GM12875 (cell line): ENCODE measurements at regions not wholly inside any gene's neighbourhood (a gene's known extent, or its start where the extent isn't known, plus 50 kb on each side); places are given as distances from the start of the nearest gene placed in this dataset.

Source experiments
- H3K4me3 ChIP-seq: one replicate; pipeline ENCODE4 v1.5.1; 2011; ENCODE audit warnings: low read depth, low read length, control low read depth
- TF ChIP-seq, protein P1 (sequence below): IDR thresholded peaks from 2 replicates; pipeline ENCODE4 v1.5.1; 2011; ENCODE audit warnings: low read depth, mild to moderate bottlenecking, control low read depth, inconsistent platforms, low read length, moderate library complexity, borderline replicate concordance; ENCODE audit not compliant: insufficient read depth

DNA sequence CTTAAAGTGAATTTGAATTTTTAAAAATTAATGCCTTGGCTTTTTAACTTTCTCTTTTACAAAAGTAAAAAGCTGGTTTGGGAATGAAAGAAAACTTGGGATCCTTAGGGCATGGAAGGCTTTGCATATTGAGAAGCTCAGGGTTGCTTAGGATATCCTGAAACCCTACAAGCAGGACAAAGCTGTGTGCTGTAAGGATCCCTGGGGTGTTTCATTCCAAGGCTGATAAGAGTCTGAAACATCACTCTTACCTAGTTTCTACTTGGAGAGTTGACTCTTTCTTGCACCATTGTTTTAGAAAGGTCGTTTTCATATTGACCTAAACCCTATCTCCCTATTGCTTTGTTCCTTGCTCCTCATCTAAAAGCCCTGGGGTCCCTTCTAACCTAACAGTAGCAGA, 325.9 kb upstream of the NT5C1B start:
- H3K4me3 ChIP-seq: no peak overlapping the region
- TF ChIP-seq, protein P1, sequence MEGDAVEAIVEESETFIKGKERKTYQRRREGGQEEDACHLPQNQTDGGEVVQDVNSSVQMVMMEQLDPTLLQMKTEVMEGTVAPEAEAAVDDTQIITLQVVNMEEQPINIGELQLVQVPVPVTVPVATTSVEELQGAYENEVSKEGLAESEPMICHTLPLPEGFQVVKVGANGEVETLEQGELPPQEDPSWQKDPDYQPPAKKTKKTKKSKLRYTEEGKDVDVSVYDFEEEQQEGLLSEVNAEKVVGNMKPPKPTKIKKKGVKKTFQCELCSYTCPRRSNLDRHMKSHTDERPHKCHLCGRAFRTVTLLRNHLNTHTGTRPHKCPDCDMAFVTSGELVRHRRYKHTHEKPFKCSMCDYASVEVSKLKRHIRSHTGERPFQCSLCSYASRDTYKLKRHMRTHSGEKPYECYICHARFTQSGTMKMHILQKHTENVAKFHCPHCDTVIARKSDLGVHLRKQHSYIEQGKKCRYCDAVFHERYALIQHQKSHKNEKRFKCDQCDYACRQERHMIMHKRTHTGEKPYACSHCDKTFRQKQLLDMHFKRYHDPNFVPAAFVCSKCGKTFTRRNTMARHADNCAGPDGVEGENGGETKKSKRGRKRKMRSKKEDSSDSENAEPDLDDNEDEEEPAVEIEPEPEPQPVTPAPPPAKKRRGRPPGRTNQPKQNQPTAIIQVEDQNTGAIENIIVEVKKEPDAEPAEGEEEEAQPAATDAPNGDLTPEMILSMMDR: no peak

DNA sequence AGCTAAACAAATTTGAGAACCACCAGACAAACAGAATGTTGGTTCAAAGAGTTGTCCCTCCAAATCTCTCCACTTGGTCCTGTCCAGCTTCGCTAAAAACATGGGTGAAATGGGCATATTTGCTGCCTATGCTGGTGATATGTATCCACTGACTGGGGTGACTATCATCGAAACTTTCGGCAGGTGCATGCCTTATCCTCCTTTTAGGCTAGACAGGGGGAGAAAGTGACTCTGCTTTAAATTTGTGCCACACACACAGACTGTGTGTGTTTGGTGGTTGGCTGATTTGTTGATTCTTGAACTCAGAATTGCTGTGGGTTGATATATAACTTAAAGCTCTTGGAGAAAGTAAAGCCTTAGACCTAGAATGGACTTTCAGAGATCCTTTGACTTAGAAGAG, 324.1 kb upstream of the NT5C1B start:
- TF ChIP-seq, protein P1: no peak
- no peak overlapping the region for H3K4me3 ChIP-seq

DNA sequence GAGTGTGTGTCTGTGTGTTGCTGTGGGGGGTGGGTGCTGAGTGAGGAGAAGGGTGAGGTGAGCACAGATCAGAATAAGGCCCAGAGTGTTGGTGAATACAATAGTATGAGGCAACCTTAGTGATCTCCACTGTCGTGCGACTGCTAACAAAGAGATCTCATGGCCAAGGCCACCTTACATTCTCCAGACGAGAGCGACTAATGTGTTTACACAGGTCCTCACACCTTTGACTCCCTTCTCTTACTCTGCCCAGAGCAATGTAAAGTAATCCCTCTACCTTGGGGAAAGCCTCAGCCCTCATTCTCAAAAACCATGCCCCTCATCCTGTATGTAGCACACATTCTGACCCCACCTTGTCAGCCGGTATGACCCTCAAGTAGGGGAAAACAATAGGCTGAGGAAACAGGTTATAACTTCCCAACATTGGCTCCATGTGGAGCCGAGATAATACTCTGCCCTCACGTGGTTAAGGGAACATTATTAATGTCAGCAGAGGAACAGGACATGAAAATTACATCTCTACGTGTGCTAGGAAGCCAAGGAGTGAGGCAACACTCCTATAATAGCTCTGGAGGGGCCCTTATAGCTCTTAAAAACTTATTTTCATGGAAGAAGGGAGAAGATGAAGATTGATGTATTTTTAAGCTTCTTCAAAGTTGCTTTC, 323.0 kb upstream of the NT5C1B start:
- no peak overlapping the region for H3K4me3 ChIP-seq
- TF ChIP-seq, protein P1: no peak

DNA sequence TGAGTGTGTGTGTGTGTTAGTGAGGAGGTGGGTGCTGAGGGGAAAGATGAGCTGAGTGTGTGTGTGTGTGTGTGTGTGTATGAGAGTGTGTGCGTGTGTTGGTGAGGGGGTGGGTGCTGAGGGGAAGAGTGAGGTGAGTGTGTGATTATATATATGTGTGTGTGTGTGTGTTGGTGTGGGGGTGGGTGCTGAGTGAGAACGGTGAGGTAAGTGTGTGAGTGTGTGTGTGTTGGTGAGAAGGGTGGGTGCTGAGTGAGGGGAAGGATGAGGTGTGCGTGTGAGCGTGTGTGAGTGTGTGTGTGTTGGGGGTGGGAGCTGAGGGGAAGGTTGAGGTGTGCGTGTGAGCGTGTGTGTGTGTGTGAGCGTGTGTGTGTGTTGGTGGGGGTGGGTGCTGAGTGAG, 322.0 kb upstream of the NT5C1B start:
- H3K4me3 ChIP-seq: no peak overlapping the region
- TF ChIP-seq, protein P1: no peak

DNA sequence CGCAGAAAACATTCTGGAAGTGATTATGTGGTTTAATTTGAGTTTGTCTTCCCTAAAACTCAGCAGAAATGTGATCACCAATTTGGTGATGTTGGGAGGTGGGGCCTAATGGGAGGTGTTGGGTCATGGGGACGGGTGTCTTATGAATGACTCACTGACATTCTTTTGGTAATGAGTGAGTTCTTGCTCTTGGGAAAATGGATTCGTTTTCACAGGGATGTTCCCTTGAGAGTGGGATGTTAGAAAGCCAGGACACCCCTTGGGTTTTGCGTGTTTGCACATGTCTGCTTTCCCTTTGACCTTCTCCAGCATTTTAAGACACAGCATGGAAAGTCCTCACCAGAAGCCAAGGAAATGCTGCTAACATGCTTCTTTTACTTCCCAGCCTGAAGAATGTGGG, 321.5 kb upstream of the NT5C1B start:
- H3K4me3 ChIP-seq: no peak overlapping the region
- TF ChIP-seq, protein P1: no peak

DNA sequence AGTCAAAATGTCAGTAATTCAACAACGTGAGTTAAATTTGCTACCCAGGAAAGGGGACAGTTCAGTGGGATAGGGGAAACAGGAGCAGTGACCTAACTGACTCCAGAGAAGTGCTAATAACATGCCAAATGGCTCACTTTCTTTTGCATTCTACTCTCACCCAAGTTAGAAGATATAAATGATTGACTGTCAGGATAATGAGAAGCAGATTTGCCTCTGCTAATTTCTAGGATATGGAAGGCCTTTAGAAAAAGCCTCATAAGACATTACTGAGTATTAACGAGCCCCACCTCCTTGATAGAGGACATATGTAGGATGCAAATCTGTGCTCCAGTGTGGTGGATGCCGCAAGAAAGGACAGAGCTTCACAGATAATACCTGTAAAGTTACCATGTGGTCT, 318.6 kb upstream of the NT5C1B start:
- TF ChIP-seq, protein P1: no peak

DNA sequence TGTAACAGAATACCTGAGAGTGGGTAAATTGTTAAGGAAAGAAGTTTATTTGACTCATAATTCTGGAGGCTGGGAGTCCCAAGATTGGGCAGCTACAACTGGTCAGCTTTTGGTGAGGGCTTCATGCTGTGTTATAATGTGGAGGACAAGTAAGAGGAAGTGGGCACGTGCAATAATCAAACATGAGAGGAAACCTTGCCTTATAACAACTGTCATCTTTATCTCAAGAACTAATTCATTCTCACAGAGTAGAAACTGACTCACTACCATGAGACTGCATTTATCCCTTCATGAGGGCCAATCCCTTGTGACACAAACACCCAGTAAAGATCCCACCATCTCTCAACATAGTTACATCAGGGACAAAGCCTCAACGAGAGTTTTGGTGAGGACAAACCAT, 318.1 kb upstream of the NT5C1B start:
- TF ChIP-seq, protein P1: no peak
- H3K4me3 ChIP-seq: no peak overlapping the region

More for the DNA sequence above, 318.6 kb upstream of the NT5C1B start:
- no peak overlapping the region for H3K4me3 ChIP-seq
